CD14-positive monocyte (primary cell): ENCODE measurements at regions not wholly inside any gene's neighbourhood (a gene's known extent, or its start where the extent isn't known, plus 50 kb on each side); places are given as distances from the start of the nearest gene placed in this dataset.

Experiments
- DNase-seq, 3 donors: peaks; one replicate each; pipeline ENCODE4 v3.0.0-alpha.2; 2011 to 2022
- H2AFZ ChIP-seq: 2 replicates; pipeline ENCODE4 v1.6.0; 2012; ENCODE audit warnings: mild to moderate bottlenecking, low read depth, low read length, inconsistent platforms; ENCODE audit not compliant: insufficient read depth, poor library complexity, severe bottlenecking
- H3K27ac ChIP-seq, 2 donors: 1 replicate in 1 of 2; 2 replicates in 1 of 2; pipeline ENCODE4 v1.5.1; 2012 to 2013; ENCODE audit warnings: low read length in 2 of 2, control low read depth in 1 of 2, inconsistent platforms in 1 of 2, low read depth in 1 of 2, mild to moderate bottlenecking in 1 of 2
- H3K27me3 ChIP-seq, 2 donors: one replicate each; pipeline versions ENCODE4 v1.6.0 to v1.6.1; 2011 to 2013; ENCODE audit warnings: low read length in 2 of 2; ENCODE audit not compliant: control insufficient read depth in 2 of 2, insufficient read depth in 2 of 2
- H3K36me3 ChIP-seq, 2 donors: replicated peaks in 1 of 2; 1 replicate in 1 of 2; 2 replicates in 1 of 2; pipeline versions ENCODE4 v1.5.1 to v1.6.1; 2012 to 2013; ENCODE audit warnings: low read length in 2 of 2, control low read depth in 1 of 2, inconsistent platforms in 1 of 2, mild to moderate bottlenecking in 1 of 2; ENCODE audit not compliant: insufficient read depth in 2 of 2, control insufficient read depth in 1 of 2
- H3K4me1 ChIP-seq, 2 donors: 1 replicate in 1 of 2; 2 replicates in 1 of 2; pipeline versions ENCODE4 v1.5.1 to v1.6.1; 2012 to 2013; ENCODE audit warnings: low read length in 2 of 2, control low read depth in 1 of 2, inconsistent platforms in 1 of 2, mild to moderate bottlenecking in 1 of 2, moderate library complexity in 1 of 2; ENCODE audit not compliant: insufficient read depth in 2 of 2, control insufficient read depth in 1 of 2
- H3K4me2 ChIP-seq: replicated peaks from 2 replicates; pipeline ENCODE3; 2012; ENCODE audit warnings: low read length, moderate library complexity, mild to moderate bottlenecking; ENCODE audit not compliant: poor library complexity, severe bottlenecking; ENCODE audit errors: extremely low read depth
- H3K4me3 ChIP-seq, 3 experiments: fragments of 200-600 bp in 1 of 3; sonication (generic) in 1 of 3; replicated peaks in 1 of 3; 1 replicate in 2 of 3; 2 replicates in 1 of 3; pipeline ENCODE4 v1.5.1; 2011 to 2013; ENCODE audit warnings: low read length in 3 of 3, mild to moderate bottlenecking in 3 of 3, control low read depth in 2 of 3, low read depth in 2 of 3, inconsistent platforms in 1 of 3, moderate library complexity in 1 of 3
- H3K79me2 ChIP-seq: 2 replicates; pipeline ENCODE4 v1.6.0; 2012; ENCODE audit warnings: mild to moderate bottlenecking, control low read depth, inconsistent platforms, low read length, moderate library complexity; ENCODE audit not compliant: insufficient read depth
- H3K9ac ChIP-seq: 2 replicates; pipeline ENCODE4 v1.6.0; 2017; ENCODE audit warnings: low read length, mild to moderate bottlenecking; ENCODE audit not compliant: insufficient read depth, poor library complexity, severe bottlenecking
- H3K9me3 ChIP-seq, 2 donors: replicated peaks in 1 of 2; 1 replicate in 1 of 2; 2 replicates in 1 of 2; pipeline versions ENCODE4 v1.5.1 to v1.6.1; 2012 to 2013; ENCODE audit warnings: low read length in 2 of 2, control low read depth in 1 of 2; ENCODE audit not compliant: control insufficient read depth in 1 of 2, insufficient read depth in 1 of 2
- H4K20me1 ChIP-seq: 2 replicates; pipeline ENCODE4 v1.6.0; 2012; ENCODE audit warnings: mild to moderate bottlenecking, low read length, control low read depth, moderate library complexity; ENCODE audit not compliant: insufficient read depth
- H3K27ac Mint-ChIP-seq, 7 donors: one replicate each; pipeline ENCODE4 v1.8.0; 2020; ENCODE audit warnings: mild to moderate bottlenecking in 7 of 7, mixed read lengths in 7 of 7, moderate library complexity in 6 of 7, inconsistent platforms in 2 of 7
- H3K27me3 Mint-ChIP-seq, 3 donors: one replicate each; pipeline ENCODE4 v1.8.0; 2021 to 2022; ENCODE audit warnings: low read depth in 3 of 3, mild to moderate bottlenecking in 3 of 3, mixed read lengths in 3 of 3, moderate library complexity in 3 of 3, inconsistent platforms in 1 of 3
- H3K36me3 Mint-ChIP-seq, 2 donors: one replicate each; pipeline ENCODE4 v1.8.0; 2020; ENCODE audit warnings: mixed read lengths in 2 of 2, inconsistent platforms in 1 of 2, mild to moderate bottlenecking in 1 of 2
- H3K4me1 Mint-ChIP-seq: one replicate; pipeline ENCODE4 v1.8.0; 2020; ENCODE audit warnings: mild to moderate bottlenecking, mixed read lengths
- H3K4me3 Mint-ChIP-seq, 2 donors: one replicate each; pipeline ENCODE4 v1.8.0; 2020; ENCODE audit warnings: mild to moderate bottlenecking in 2 of 2, mixed read lengths in 2 of 2, moderate library complexity in 1 of 2
- H3K9me3 Mint-ChIP-seq, 7 donors: one replicate each; pipeline ENCODE4 v1.8.0; 2020 to 2022; ENCODE audit warnings: mixed read lengths in 7 of 7, mild to moderate bottlenecking in 6 of 7, moderate library complexity in 6 of 7, inconsistent platforms in 2 of 7
- CTCF ChIP-seq: fragments of 200-600 bp; IDR thresholded peaks from one replicate; pipeline ENCODE4 v1.8.0; 2022; ENCODE audit warnings: antibody characterized with exemption, mild to moderate bottlenecking
- WGBS: methylation state at CpG from one replicate; pipeline ENCODE4 v1.1.5; 2013; ENCODE audit warnings: missing lambda C conversion rate; ENCODE audit not compliant: insufficient coverage; 5-methylcytosine and 5-hydroxymethylcytosine counted together
- intact Hi-C, 2 donors: fragments of 100-400 bp; cut with micrococcal nuclease; formaldehyde crosslinking; loops; one replicate each; pipeline versions ENCODE4 v1.15.0 to v1.15.1; 2023

GRCh38 chr14:61202124-61202523 is 79.0 kb downstream of the TMEM30B start:
- Histone ChIP-seq H3K79me2 (no peaks in the 10 kb centered on the region), H3K9me3 (no peaks in the 10 kb centered on the region), H3K27me3 (peaks cover 3 to 17% of the 10 kb centered on the region in 2 donors), H3K27ac (no peak overlapping the region), H3K4me3 (no peak overlapping the region), H3K4me2 (no peak overlapping the region), H3K36me3 (no peaks in the 10 kb centered on the region), H3K4me1 (no peaks in the 10 kb centered on the region), H2AFZ (no peak overlapping the region), H3K9ac (no peak overlapping the region), H4K20me1 (no peaks in the 10 kb centered on the region)
- Mint-ChIP-seq H3K27ac (no peak overlapping the region), H3K9me3 (peaks cover 0 to 3% (median 0%) of the 10 kb centered on the region in 7 donors), H3K4me3 (no peak overlapping the region), H3K36me3 (no peaks in the 10 kb centered on the region), H3K4me1 (no peaks in the 10 kb centered on the region), H3K27me3 (peaks cover 11 to 42% (median 19%) of the 10 kb centered on the region in 3 donors)
- 80% methylated on average over 1 of the region's 3 CpGs for WGBS
- DNase-seq, result no peak
- intact Hi-C loops, result no loop called here
- no peak for TF ChIP-seq CTCF

GRCh38 chr14:61201171-61201570 is 80.0 kb downstream of the TMEM30B start:
- H3K4me3 ChIP-seq, result no peak overlapping the region
- no peaks in the 10 kb centered on the region for H4K20me1 ChIP-seq
- Mint-ChIP-seq H3K27ac (no peak overlapping the region), H3K4me3 (no peak overlapping the region), H3K27me3 (peaks cover 15 to 46% (median 22%) of the 10 kb centered on the region in 3 donors), H3K4me1 (no peaks in the 10 kb centered on the region), H3K9me3 (peaks cover 0 to 3% (median 0%) of the 10 kb centered on the region in 7 donors), H3K36me3 (no peaks in the 10 kb centered on the region)
- H3K79me2 ChIP-seq, result no peaks in the 10 kb centered on the region
- no peak overlapping the region for H3K27ac ChIP-seq
- peaks cover 3 to 22% of the 10 kb centered on the region in 2 donors for H3K27me3 ChIP-seq
- no peak overlapping the region for H2AFZ ChIP-seq
- no peaks in the 10 kb centered on the region for H3K9me3 ChIP-seq
- H3K36me3 ChIP-seq, result no peaks in the 10 kb centered on the region
- intact Hi-C loops, result no loop called here
- no peak overlapping the region for H3K9ac ChIP-seq
- WGBS, result no CpG with 5 or more reads among the region's 3 CpGs
- no peak for TF ChIP-seq CTCF
- no peaks in the 10 kb centered on the region for H3K4me1 ChIP-seq
- H3K4me2 ChIP-seq, result no peak overlapping the region
- no peak for DNase-seq
